ENCODE measurements at regions not wholly inside any gene's neighbourhood (a gene's known extent, or its start where the extent isn't known, plus 50 kb on each side); places are given as distances from the start of the nearest gene placed in this dataset.

- POLR2A ChIA-PET: no interaction called here
- H3K27me3 ChIP-seq (ENCODE audit: control insufficient read depth, insufficient read depth, low read length): no peaks in the 10 kb centered on the region; the same call in 1 of the 2 replicates
Observed at GRCh38 chr2:29974086-29974485, 52.7 kb upstream of the ALK start.

GRCh38 chr2:29977284-29977683, 55.9 kb upstream of the ALK start:
- DNase-seq (ENCODE audit: low read depth, low spot score) (no peak), ATAC-seq (no peak)
- H3K36me3 ChIP-seq (ENCODE audit: control insufficient read depth, insufficient read depth, low read length): no peaks in the 10 kb centered on the region
- H3K27me3 ChIP-seq (ENCODE audit: control insufficient read depth, insufficient read depth, low read length): no peaks in the 10 kb centered on the region; the same call in 1 of the 2 replicates
- H3K9me3 ChIP-seq (ENCODE audit: control insufficient read depth, insufficient read depth, low read depth, low read length): no peaks in the 10 kb centered on the region
- POLR2A ChIA-PET: no interaction called here
- CTCF ChIA-PET: interaction anchor here (0.7 kb wide), 1 partner anchor 79 kb away, joined by 3 read pairs; no protein-coding TSS in a partner anchor
- TF ChIP-seq TCF7L2 (IDR thresholded peaks at IDR 0.05; ENCODE audit: low read depth, low read length): no peak
- TF ChIP-seq POLR2AphosphoS5 (IDR thresholded peaks at IDR 0.05; ENCODE audit: low read depth, low read length): no peak
- TF ChIP-seq, protein P1, sequence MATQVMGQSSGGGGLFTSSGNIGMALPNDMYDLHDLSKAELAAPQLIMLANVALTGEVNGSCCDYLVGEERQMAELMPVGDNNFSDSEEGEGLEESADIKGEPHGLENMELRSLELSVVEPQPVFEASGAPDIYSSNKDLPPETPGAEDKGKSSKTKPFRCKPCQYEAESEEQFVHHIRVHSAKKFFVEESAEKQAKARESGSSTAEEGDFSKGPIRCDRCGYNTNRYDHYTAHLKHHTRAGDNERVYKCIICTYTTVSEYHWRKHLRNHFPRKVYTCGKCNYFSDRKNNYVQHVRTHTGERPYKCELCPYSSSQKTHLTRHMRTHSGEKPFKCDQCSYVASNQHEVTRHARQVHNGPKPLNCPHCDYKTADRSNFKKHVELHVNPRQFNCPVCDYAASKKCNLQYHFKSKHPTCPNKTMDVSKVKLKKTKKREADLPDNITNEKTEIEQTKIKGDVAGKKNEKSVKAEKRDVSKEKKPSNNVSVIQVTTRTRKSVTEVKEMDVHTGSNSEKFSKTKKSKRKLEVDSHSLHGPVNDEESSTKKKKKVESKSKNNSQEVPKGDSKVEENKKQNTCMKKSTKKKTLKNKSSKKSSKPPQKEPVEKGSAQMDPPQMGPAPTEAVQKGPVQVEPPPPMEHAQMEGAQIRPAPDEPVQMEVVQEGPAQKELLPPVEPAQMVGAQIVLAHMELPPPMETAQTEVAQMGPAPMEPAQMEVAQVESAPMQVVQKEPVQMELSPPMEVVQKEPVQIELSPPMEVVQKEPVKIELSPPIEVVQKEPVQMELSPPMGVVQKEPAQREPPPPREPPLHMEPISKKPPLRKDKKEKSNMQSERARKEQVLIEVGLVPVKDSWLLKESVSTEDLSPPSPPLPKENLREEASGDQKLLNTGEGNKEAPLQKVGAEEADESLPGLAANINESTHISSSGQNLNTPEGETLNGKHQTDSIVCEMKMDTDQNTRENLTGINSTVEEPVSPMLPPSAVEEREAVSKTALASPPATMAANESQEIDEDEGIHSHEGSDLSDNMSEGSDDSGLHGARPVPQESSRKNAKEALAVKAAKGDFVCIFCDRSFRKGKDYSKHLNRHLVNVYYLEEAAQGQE (IDR thresholded peaks at IDR 0.05; ENCODE audit: insufficient read depth in 1 of 2, low read depth in 2 of 2, low read length in 1 of 2): no peak
- TF ChIP-seq SIN3A (IDR thresholded peaks at IDR 0.05; ENCODE audit: borderline replicate concordance, insufficient read depth, low read depth, low read length): no peak
- no peak for TF ChIP-seq CTCF (IDR thresholded peaks at IDR 0.05)
- H3K27ac ChIP-seq (ENCODE audit: low read length): no peak overlapping the region
- in situ Hi-C loops (cut with HindIII; ENCODE audit: low pct_unique_long_range_greater_than_20kb, low sequenced_read_pairs): no loop called here
- BruUV-seq (replicated peaks): no TSS peak
- H3K4me1 ChIP-seq (ENCODE audit: control insufficient read depth, insufficient read depth, low read length): no peaks in the 10 kb centered on the region
- H3K4me3 ChIP-seq (ENCODE audit: low read depth in 2 of 2, low read length in 2 of 2): no peak overlapping the region
- intact Hi-C loops (cut with micrococcal nuclease; ENCODE audit: unreplicated experiment): no loop called here

More at GRCh38 chr2:29974086-29974485, 52.7 kb upstream of the ALK start:
- Histone ChIP-seq H3K36me3 (ENCODE audit: control insufficient read depth, insufficient read depth, low read length) (no peaks in the 10 kb centered on the region), H3K9me3 (ENCODE audit: control insufficient read depth, insufficient read depth, low read depth, low read length) (no peaks in the 10 kb centered on the region), H3K27ac (ENCODE audit: low read length) (no peak overlapping the region), H3K4me3 (ENCODE audit: low read depth in 2 of 2, low read length in 2 of 2) (no peak overlapping the region), H3K4me1 (ENCODE audit: control insufficient read depth, insufficient read depth, low read length) (no peaks in the 10 kb centered on the region)
- no TSS peak for BruUV-seq (replicated peaks)
- in situ Hi-C loops (cut with HindIII; ENCODE audit: low pct_unique_long_range_greater_than_20kb, low sequenced_read_pairs) (no loop called here), intact Hi-C loops (cut with micrococcal nuclease; ENCODE audit: unreplicated experiment) (no loop called here)
- CTCF ChIA-PET: no interaction called here
- ATAC-seq (no peak), DNase-seq (ENCODE audit: low read depth, low spot score) (no peak)
- TF ChIP-seq CTCF (IDR thresholded peaks at IDR 0.05): no peak
- TF ChIP-seq TCF7L2 (IDR thresholded peaks at IDR 0.05; ENCODE audit: low read depth, low read length): no peak
- TF ChIP-seq, protein P1 (IDR thresholded peaks at IDR 0.05; ENCODE audit: insufficient read depth in 1 of 2, low read depth in 2 of 2, low read length in 1 of 2): no peak
- no peak for TF ChIP-seq POLR2AphosphoS5 (IDR thresholded peaks at IDR 0.05; ENCODE audit: low read depth, low read length)
- TF ChIP-seq SIN3A (IDR thresholded peaks at IDR 0.05; ENCODE audit: borderline replicate concordance, insufficient read depth, low read depth, low read length): no peak

All from Panc1 (cell line).